Fibroblast of lung (primary cell): ENCODE measurements at regions not wholly inside any gene's neighbourhood (a gene's known extent, or its start where the extent isn't known, plus 50 kb on each side); places are given as distances from the start of the nearest gene placed in this dataset.

Experiments used
- DNase-seq, 2 donors: peaks; one replicate each; pipeline versions ENCODE4 v3.0.0 to v3.0.0-alpha.2; 2010; ENCODE audit warnings: low read depth in 2 of 2
- H2AFZ ChIP-seq: 2 replicates; pipeline ENCODE4 v1.5.1; 2012; ENCODE audit warnings: low read length, control low read depth, inconsistent platforms
- H3K27ac ChIP-seq: 2 replicates; pipeline ENCODE4 v1.5.1; 2011; ENCODE audit warnings: low read length, control low read depth; ENCODE audit not compliant: insufficient read depth
- H3K27me3 ChIP-seq: 2 replicates; pipeline ENCODE4 v1.5.1; 2011; ENCODE audit warnings: mild to moderate bottlenecking, low read length; ENCODE audit not compliant: control insufficient read depth, insufficient read depth
- H3K36me3 ChIP-seq: 2 replicates; pipeline ENCODE4 v1.5.1; 2011; ENCODE audit warnings: low read length; ENCODE audit not compliant: control insufficient read depth, insufficient read depth
- H3K4me1 ChIP-seq: 2 replicates; pipeline ENCODE4 v1.5.1; 2011; ENCODE audit warnings: low read length; ENCODE audit not compliant: control insufficient read depth, insufficient read depth; ENCODE audit errors: extremely low read depth
- H3K4me2 ChIP-seq: 2 replicates; pipeline ENCODE4 v1.5.1; 2011; ENCODE audit warnings: low read length, control low read depth; ENCODE audit not compliant: insufficient read depth; ENCODE audit errors: extremely low read depth
- H3K4me3 ChIP-seq, 4 experiments: fragments of 200-600 bp in 1 of 4; sonication (generic) in 1 of 4; replicated peaks in 1 of 4; 2 replicates each; pipeline ENCODE4 v1.5.1; 2011 to 2016; ENCODE audit warnings: low read length in 4 of 4, low read depth in 3 of 4, mild to moderate bottlenecking in 3 of 4, control low read depth in 2 of 4, inconsistent platforms in 1 of 4, mixed read lengths in 1 of 4; ENCODE audit not compliant: insufficient read depth in 1 of 4; ENCODE audit errors: control extremely low read depth in 1 of 4
- H3K79me2 ChIP-seq: 2 replicates; pipeline ENCODE4 v1.5.1; 2012; ENCODE audit warnings: mild to moderate bottlenecking, low read length, inconsistent platforms; ENCODE audit not compliant: control insufficient read depth, insufficient read depth
- H3K9ac ChIP-seq: 2 replicates; pipeline ENCODE4 v1.5.1; 2011; ENCODE audit warnings: mild to moderate bottlenecking, low read length, control low read depth; ENCODE audit not compliant: insufficient read depth
- H3K9me3 ChIP-seq: 2 replicates; pipeline ENCODE4 v1.5.1; 2012; ENCODE audit warnings: low read depth, low read length; ENCODE audit not compliant: control insufficient read depth, insufficient read depth
- H4K20me1 ChIP-seq: 2 replicates; pipeline ENCODE4 v1.5.1; 2011; ENCODE audit warnings: low read length; ENCODE audit not compliant: control insufficient read depth, insufficient read depth; ENCODE audit errors: extremely low read depth
- EZH2 ChIP-seq: IDR thresholded peaks from 2 replicates; pipeline ENCODE4 v1.5.1; 2012; ENCODE audit warnings: low read length, control low read depth, mild to moderate bottlenecking; ENCODE audit errors: missing control alignments
- TF ChIP-seq, protein P1 (sequence below), 2 donors: IDR thresholded peaks in 1 of 2; conservative IDR thresholded peaks in 1 of 2; 1 replicate in 1 of 2; 2 replicates in 1 of 2; pipeline ENCODE4 v1.5.1; 2011 to 2012; ENCODE audit warnings: low read length in 2 of 2, control low read depth in 1 of 2, inconsistent platforms in 1 of 2, low read depth in 1 of 2, mild to moderate bottlenecking in 1 of 2

- no peaks in the 10 kb centered on the region for H4K20me1 ChIP-seq
- H3K27ac ChIP-seq = no peak overlapping the region
- H3K4me3 ChIP-seq = no peak overlapping the region
- no peak for TF ChIP-seq EZH2
- TF ChIP-seq, protein P1, sequence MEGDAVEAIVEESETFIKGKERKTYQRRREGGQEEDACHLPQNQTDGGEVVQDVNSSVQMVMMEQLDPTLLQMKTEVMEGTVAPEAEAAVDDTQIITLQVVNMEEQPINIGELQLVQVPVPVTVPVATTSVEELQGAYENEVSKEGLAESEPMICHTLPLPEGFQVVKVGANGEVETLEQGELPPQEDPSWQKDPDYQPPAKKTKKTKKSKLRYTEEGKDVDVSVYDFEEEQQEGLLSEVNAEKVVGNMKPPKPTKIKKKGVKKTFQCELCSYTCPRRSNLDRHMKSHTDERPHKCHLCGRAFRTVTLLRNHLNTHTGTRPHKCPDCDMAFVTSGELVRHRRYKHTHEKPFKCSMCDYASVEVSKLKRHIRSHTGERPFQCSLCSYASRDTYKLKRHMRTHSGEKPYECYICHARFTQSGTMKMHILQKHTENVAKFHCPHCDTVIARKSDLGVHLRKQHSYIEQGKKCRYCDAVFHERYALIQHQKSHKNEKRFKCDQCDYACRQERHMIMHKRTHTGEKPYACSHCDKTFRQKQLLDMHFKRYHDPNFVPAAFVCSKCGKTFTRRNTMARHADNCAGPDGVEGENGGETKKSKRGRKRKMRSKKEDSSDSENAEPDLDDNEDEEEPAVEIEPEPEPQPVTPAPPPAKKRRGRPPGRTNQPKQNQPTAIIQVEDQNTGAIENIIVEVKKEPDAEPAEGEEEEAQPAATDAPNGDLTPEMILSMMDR (conservative IDR thresholded peaks at IDR 0.05 in 1 of 2, IDR thresholded peaks at IDR 0.05 in 1 of 2; ENCODE audit: low read depth in 1 of 2, low read length in 2 of 2) = no peak
- H3K9ac ChIP-seq = no peak overlapping the region
- H3K79me2 ChIP-seq = no peaks in the 10 kb centered on the region
- no peaks in the 10 kb centered on the region for H3K36me3 ChIP-seq
- H3K4me1 ChIP-seq = no peaks in the 10 kb centered on the region
- H3K27me3 ChIP-seq = no peaks in the 10 kb centered on the region
- DNase-seq = peak in 1 of 2 donors; percentile 12
- H3K4me2 ChIP-seq = no peak overlapping the region
- H2AFZ ChIP-seq = no peak overlapping the region
- no peaks in the 10 kb centered on the region for H3K9me3 ChIP-seq
Observed at GRCh38 chr5:165228184-165228583, 1722.8 kb downstream of the MAT2B start.

DNA sequence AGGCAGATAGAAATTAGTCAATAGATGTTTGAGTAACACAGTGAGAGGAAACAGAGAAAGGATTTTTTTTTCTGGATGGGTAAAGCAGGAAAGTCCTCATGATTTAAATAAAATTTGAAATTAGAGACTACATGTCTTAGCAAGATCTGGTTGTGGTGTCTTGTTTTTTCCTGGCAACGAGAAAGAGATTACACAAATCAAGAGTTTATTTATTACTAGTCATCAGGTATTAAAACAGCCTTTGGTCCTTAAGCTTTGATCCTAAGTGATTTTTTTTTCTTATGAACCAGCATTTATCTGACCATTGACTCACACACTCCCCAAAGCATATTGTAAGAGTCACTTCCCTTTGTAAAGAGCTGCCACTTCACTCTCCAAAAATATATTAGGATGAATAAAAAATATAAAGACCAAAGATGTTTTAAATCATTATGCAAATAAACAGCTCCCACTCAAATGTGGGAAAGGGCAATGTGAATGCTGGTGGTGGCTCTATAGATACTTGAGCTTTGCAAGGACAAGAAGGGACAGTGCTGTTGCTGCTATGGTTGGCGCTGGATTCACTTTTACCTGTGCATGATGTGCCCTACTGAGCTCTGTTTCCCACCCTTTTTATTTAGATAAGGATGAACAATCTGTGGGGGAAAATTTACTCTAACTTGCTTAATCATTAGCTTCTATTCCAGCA is 1726.5 kb downstream of the MAT2B start:
- H4K20me1 ChIP-seq = no peaks in the 10 kb centered on the region
- no peak overlapping the region for H3K4me2 ChIP-seq
- H3K27me3 ChIP-seq = no peaks in the 10 kb centered on the region
- H3K9me3 ChIP-seq = no peaks in the 10 kb centered on the region
- H3K9ac ChIP-seq = no peak overlapping the region
- no peak overlapping the region for H3K27ac ChIP-seq
- H3K4me1 ChIP-seq = no peaks in the 10 kb centered on the region
- TF ChIP-seq, protein P1 (conservative IDR thresholded peaks at IDR 0.05 in 1 of 2, IDR thresholded peaks at IDR 0.05 in 1 of 2; ENCODE audit: low read depth in 1 of 2, low read length in 2 of 2) = no peak
- TF ChIP-seq EZH2 = no peak
- no peak overlapping the region for H2AFZ ChIP-seq
- no peak overlapping the region for H3K4me3 ChIP-seq
- DNase-seq = peak in 1 of 2 donors; percentile 3
- no peaks in the 10 kb centered on the region for H3K79me2 ChIP-seq
- H3K36me3 ChIP-seq = no peaks in the 10 kb centered on the region

DNA sequence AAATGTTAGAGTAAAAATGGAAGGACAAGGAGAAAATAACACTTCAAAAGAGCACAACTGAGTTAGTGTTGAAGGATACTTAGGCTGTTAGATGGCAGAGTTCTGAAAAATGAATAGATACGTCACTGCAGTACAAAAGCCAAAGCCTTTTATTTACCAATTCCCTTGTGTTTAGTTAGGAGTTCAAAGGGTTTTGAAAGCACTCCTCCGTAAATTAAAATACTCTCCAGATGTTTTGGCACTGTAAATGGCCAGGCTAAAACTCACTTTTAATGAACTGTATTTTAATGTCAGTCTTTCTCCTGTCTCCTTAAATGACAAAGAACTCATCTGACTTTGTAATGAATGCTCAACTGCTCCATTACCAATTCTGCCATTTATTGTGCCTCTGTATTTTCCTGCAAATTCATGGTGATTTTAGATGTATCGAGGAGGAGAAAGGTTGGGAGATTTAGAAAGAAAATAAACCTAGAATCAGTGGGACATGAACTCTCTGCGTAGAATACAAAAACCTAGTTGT is 1727.2 kb downstream of the MAT2B start:
- TF ChIP-seq, protein P1 (conservative IDR thresholded peaks at IDR 0.05 in 1 of 2, IDR thresholded peaks at IDR 0.05 in 1 of 2; ENCODE audit: low read depth in 1 of 2, low read length in 2 of 2) = no peak
- TF ChIP-seq EZH2 = no peak
- Histone ChIP-seq H3K4me2 (no peak overlapping the region), H4K20me1 (no peaks in the 10 kb centered on the region)

More for the DNA sequence above, 1727.2 kb downstream of the MAT2B start:
- DNase-seq = peak in 1 of 2 donors; percentile 59
- Histone ChIP-seq H3K4me3 (no peak overlapping the region), H3K27ac (no peak overlapping the region), H3K4me1 (no peaks in the 10 kb centered on the region), H3K79me2 (no peaks in the 10 kb centered on the region), H2AFZ (no peak overlapping the region), H3K27me3 (no peaks in the 10 kb centered on the region), H3K9ac (no peak overlapping the region), H3K9me3 (no peaks in the 10 kb centered on the region), H3K36me3 (no peaks in the 10 kb centered on the region)
